HG03064 (cell line): ENCODE measurements at regions not wholly inside any gene's neighbourhood (a gene's known extent, or its start where the extent isn't known, plus 50 kb on each side); places are given as distances from the start of the nearest gene placed in this dataset.
"Not testable (repeated sequence)": the region's sequence is repeated elsewhere in the genome, so short reads cannot be mapped to it uniquely, and the experiment has no call there.

Source experiments
- ATAC-seq: cut with Tn5 transposase; IDR thresholded peaks from one replicate; pipeline ENCODE4 v1.9.1; 2021; ENCODE audit warnings: low read depth; ENCODE audit not compliant: unreplicated experiment

DNA sequence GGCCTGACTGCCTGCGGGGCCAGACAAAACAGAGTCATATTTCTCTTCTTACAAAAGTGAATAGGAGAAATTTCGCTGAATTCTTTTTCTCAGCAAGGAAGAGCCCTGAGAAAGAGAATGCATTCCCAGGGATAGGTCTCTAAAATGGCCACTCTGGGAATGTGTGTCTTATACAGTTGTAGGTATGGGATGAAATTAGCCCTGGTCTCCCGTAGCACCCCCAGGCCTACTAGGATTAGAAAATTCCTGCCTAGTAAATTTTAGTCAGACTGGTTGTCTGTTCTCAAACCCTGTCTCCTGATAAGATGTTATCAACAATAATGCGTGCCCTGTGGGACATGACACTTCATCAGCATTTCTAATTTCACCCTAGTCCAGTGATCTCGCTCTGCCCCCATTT is 920.1 kb downstream of the LTN1 start:
- ATAC-seq, result no peak

DNA sequence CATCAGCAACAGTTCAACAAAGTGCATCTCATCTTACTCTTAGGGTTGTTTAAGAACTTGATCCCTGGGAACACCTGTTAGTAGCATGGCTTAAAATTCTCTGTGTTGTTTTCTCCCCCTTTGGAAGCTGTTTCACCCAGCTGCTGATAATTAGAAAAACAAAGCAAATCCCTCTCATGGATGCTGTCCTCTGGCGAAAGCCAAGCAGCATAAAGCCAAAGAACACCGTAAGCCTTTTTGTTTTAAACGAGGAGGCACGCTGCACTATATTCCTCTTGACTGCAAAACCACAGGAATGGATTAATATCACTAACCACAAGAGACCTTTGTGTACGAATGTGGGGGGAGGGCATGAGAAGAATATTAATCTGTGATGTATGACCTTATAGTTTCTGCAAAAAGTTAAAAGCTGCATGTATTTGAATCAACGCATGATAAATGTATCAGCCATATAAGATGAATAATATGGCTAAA is 923.2 kb downstream of the LTN1 start:
- no peak for ATAC-seq

DNA sequence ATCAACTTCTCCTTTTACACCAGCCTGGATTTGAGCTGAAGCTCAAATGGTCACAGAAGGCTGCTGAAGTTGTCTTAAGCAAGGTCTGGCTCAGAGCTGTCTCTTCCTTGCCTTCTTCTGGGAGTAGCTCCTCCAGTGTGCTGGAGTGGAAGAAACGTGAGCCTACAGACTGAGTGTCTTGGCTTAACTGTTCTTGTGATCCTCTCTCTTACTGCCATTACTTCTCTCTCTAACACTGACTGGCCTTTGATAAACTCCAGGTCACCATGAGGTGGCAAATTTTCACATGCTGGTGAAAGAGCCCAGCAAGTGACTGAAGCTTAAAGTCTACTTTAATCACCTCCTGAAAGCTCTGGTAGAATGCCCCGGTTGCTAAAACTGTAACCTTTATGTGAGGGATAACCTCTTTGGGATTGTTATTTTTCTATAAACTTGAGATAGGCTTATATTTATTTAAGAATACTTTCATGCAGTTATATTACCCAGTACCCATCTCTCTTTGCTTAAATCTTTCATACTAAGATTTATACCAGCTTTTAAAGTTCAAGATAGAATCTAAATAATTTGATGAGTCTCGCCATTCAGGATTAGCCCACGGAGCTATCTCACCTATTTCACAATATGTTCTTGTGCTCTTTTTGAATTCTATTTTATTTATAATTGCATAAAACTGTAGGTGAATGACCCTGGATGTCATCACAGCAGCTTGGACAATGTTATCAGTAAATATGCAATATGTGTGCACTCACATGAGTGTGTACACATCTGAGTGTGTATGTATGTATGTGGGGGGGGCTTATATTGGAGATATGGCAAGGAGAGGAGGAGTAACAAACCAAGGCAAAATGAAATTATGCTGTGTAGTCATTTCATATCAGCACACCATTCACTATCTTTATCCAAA is 924.0 kb downstream of the LTN1 start:
- no peak for ATAC-seq

DNA sequence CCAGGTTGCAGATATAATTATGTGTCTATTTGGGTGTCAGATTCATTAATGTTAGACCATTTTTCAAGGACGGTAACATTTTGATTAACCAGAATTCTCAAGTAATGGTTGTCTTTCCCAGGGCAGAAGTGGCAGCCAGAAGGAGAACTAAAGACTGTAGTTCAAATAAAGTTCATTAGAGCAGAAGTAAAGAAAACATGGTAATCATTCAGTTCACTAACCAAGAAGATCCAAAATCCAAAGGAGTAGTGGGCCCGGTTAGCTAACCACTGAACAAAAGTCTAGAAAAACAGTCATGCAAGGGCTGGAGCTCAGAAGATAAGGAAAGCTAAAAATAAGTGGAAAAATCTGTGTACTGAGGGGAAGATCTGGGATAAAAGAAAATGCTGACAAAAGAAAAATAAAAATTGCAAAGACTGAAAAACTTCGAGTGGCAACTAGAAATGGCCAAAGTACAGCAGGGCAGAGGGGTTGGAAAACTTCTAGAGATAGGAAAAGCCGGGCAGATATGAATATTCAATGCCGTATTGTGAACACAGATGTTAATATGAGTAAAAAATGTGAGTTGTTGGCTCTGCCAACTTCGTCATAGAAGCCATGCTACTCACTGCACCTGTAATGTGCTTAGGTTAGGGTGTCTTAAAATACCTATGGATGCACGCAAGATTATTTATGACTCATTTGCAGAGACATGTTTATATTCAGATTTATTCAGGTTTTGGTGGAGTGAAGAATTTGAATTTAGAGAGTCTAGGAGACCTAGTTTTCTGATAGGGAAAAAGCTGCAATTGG is 925.9 kb downstream of the LTN1 start:
- ATAC-seq, result no peak

DNA sequence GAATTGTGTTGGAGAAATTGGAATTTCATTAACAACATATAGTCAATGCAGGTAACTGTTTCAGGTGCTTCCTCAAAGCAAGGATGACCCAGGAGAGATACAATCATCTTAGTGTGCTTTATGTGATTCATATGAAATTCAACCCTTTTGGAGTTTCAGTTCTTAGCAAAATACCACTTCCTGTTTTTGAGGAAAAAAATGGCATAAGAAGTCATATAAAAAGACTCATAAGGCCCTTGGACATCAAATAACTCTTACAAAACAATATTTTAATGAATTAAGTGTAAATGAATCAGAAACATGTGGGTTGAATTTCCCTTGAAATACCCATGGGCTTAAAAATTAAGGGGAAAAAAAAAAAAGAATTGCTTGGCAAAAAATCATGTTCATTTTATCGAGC is 926.6 kb downstream of the LTN1 start:
- ATAC-seq, result no peak

DNA sequence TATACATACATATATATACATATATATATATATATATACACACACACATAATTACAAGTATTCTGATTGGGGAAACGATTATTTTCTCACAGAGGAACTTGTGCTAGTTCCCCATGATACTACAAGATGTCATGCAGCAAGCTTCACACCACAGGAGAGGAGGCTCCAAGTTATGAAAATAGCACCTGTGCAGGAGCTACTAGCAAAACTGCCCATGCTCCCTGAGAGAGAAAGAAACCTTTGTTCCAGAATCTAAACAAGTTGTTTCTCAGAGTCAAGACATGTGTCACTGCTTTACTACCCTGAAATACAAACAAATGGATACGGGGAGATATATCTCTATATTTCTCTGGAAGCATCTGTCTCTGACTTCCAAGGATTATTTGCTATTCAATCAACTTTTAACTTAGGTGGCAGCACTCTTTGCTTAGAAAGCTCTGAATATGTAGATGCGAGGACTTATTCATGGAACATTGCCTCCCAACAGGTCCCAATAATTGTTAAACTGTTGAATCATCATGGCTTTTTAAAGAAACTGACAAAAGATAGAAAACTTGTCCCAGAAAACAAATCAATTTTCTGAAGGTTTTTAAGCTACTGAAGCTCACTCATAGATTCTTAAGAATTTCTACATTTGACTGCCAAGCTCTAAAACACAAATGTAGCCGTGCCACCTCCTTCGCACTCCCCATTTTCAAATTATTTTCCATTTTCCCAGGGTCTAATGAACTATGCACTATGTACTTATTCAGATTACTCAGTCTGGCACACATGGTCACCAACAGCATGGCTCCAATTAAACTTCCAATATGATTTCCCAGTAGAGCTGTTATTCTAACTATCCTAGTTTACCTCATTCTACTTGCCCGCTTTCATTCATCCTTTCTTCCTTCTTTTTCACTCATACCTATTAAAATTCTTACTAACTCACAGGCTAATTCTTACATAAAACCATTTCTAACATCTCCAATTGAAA is 929.1 kb downstream of the LTN1 start:
- ATAC-seq, result no peak

DNA sequence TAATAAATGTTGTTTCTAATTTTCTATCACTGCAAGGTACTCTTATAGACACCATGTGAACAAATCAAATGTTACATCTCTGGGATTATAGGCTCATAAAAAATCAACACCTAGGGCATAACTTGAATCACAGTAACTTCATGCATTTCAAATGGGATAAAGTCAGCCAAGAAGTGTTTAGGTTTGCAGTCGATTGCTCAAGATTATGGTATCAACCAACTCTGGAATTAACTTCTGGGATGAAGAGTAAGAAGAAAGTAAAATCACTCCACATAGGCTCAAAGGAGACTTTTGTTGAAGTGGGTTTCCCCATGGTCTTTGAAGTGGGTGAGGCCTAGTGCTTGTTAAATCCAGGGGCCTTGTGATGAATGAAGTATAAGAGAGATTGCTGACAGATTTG is 939.7 kb downstream of the LTN1 start:
- not testable (repeated sequence) for ATAC-seq

DNA sequence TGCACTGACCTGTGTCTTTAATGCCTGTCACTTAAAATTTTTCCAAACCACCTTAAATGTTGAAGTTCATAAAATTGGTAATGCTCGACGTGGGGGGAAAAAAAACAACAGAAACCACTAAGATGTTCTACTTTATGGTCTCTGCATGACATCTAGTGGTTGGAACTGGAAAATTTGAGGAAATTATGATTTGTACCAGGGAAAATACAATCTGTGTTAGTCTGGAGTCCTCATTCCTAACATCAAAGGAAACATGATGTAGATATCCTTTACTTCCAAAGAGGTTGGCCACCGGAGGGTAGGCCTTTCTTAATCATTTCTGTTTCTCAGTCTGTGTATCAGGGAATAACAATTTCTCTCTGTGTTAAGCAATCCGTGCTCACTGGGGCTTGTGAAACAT is 941.0 kb downstream of the LTN1 start:
- not testable (repeated sequence) for ATAC-seq

DNA sequence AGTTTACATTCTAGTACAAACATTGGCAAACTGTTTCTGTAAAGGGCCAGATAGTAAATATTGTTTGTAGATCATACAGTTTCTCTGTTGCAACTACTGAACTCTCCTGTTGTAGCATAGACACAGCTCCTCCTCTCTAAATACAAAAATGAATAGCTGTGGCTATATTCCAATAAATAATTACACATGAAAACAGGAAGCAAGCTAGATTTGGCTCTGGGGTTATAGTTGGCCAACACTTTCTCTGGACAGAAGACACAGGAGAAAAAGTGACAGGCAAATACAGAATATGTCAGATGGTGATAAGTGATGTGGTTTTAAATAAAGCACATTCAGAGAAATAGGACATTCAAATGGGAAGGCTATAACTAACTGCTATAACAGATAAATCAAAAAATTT is 957.0 kb downstream of the LTN1 start:
- ATAC-seq, result not testable (repeated sequence)

DNA sequence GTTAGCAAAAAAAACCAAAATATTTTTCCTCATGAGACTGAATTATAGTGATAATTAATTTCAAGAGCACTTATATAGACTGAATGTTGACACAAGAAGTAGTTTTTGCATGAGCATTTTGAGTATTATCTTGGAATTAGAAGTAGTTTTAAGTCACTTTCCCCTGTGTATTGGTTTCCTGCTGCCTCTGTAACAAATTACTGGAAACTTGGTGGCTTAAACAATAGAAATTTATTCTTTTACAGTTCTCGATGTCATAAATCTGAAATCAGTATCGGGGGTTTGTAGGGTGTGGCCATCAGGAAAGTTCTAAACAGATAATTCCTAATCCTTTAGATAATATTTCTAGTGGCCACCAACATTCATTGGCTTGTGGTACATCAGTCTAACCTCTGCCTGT is 957.8 kb downstream of the LTN1 start:
- not testable (repeated sequence) for ATAC-seq

DNA sequence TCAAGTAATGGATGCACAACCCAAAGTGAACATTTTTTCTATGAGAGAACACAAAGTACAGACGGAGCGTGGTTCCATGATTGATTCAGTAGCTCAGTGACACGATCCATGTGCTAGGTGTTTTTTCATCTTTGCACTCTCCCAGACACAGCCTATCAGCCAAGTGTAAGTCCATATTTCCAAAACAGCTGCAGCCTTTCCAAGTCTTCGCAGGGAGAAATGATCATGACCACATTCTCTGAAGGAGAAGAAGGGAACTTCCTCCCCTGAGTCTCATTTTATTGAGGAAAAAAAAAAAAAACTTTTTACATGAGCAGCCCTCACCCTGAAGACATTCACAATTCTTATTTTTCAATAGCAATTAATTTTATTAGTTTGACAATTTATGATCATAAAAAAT is 958.3 kb downstream of the LTN1 start:
- not testable (repeated sequence) for ATAC-seq

DNA sequence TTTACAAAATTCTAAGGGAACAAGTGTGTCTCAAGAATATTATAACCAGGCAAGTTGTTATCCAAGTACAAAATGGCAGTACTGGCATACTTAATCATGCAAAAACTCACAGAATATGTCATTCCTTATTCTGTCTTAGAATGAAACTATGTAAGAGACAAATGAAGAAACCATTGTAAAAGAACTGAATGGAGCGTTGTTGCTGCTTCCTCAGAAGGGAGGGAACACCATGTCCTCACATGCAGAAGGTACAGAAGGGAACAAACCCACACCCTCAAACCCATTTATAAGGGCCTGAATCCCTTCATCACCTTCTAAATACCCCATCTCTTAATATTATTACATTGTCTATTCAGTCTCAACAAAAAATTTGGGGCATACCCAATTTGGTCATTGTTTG is 960.0 kb downstream of the LTN1 start:
- ATAC-seq, result not testable (repeated sequence)

DNA sequence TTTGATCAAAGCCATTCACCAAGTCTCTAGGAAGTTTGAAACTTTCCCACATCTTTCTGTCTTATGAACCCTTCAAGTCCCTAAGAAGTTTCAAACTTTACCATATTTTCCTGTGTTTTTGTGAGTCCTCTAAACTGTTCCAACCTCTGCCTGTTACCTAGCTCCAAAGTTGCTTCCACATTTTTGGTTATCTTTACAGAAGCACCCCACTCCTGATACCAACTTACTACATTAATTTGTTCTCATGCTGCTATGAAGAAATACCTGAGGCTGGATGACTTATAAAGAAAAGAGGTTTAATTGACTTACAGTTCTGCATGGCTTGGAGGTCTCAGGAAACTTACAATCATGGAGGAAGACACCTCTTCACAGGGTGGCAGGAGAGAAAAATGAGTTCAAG is 961.6 kb downstream of the LTN1 start:
- ATAC-seq, result not testable (repeated sequence)

DNA sequence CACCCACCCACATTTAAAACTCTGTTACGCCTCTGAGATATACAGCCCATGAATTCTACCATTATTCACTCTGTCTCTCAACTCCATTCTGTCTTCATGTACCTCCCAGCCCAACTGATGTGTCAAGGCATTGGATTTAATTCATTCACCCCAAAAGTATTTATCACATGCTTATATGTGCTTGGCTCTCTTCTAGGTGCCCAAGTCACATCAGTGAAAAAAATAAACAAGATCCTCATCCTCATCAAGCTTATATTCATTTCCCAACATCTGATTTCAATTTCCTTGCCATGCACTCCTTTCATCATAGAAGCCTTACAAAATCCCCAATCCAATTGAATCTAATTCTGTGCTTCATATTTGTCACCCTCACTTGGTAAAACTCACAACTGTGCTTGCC is 967.6 kb downstream of the LTN1 start:
- no peak for ATAC-seq

DNA sequence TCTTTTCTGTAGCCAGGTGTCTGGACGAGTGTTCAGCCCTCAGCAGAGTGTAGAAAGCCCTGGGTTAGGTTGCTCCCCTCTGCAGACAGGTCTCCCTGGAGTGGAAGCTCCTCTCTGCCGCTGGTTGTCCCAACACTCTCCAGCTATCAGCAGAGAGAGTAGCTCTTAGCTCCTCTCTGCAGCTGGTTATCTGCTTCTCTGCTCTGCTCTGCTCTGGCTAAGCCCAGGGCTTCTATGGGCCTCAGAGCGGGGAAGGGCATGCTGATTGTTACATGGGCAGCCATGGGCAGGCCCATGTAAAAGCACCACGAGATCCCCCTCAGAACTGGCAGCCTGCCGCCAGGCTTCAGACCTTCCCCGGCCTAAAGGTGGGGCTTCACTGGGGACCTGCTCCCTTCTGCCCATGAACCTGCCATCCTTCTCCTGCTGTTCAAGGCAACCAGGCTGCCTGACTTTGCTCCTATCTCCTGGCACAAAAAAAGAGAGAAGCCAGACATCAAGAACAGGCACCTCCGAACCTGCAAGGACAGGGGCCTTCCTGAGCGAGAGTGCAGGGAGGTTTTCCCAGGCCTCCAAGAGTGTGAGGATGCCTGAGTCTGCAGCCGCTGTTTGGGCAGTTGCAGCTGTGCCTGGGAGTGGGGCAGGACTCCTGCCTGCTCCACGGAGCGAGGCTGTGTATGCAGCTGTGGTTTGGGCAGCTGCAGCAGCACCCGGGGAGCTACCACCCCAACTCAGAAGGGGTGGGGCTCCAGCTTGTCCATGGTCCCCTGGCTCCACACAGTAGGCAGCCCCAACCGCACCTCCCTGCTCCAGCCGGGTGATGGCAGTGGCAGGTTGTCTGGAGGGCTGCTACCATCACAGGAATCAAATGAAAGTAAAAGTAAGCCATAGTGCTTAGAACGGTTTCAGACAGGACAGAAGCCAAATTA is 973.7 kb downstream of the LTN1 start:
- ATAC-seq, result no peak

DNA sequence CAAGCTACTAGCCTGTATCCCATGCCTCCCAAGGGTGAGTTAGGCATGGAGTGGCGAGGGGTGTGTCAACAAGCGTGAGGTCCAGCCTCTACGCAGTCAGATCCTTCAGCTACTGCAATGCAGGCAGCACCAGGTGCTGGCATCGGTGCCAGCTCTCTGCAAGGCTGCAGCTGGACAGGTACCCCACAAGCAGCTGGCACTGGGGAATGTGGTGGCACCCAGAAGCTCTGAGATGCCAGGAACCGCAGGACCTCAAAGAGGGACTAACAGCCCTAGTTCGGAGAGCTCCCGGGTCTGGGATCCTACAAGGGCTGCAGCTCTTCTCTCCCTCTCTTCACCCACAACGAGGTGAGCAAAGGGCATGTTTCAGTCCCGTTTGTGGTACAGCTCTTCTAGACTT is 974.5 kb downstream of the LTN1 start:
- no peak for ATAC-seq

DNA sequence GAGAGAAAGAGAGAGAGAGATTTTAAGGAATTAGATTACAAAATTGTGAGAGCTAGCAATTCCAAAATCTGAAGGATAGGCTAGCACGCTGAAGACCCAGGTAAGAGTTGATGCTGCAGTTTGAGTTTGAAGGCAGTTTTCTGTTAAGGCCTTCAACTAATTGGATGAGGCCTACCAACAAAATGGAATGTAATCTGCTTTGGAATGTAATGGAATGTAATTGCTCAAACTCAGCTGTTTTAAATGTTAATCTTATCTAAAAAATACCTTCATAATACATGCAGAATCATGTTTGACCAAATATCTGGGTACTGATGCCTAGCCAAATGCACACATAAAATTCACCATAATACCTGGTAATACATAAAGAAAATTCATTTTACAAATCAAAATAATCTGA is 976.1 kb downstream of the LTN1 start:
- no peak for ATAC-seq

DNA sequence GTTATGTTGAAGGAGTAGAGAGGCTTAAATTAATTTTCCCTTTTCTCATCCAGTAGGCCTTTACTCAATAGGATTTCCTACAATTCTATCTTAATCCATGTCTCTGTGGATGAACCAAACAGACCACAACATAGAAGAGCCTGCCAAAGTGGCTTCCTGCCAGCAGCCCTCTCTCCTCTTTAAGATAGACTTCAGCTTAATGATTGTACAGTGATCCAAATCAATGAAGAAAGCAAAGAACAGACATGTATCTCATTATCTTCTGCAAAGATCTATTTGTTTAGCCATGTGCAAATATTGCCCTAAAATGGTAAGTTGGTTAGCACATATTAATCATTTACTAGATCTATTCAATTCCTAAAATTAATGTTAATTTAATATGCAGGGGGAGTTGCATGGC is 979.6 kb downstream of the LTN1 start:
- ATAC-seq, result not testable (repeated sequence)

DNA sequence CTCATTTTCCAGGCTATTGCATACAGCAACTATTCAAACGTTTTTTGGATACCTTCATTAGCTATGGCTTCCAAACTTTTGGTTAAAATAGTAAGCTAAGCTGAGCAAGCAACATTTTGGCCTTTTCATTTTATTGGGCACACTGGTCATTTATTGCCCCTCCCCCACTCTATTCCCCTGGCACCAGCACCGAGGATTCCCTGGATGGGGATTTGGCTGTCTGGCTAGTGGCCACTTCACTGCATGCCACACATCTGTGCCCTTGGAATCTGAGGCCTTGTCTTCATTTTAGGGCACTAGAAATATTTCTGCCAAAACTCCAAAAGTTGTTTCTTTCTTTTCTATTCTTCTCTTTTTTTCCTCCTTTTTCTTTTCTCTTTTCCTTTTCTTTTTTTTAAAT is 980.7 kb downstream of the LTN1 start:
- ATAC-seq, result not testable (repeated sequence)
